Glomerular endothelial cell (primary cell): ENCODE measurements at regions not wholly inside any gene's neighbourhood (a gene's known extent, or its start where the extent isn't known, plus 50 kb on each side); places are given as distances from the start of the nearest gene placed in this dataset.

Source experiments
- DNase-seq: peaks from one replicate; pipeline ENCODE4 v3.0.0-alpha.2; 2011; ENCODE audit warnings: low read depth, low spot score; ENCODE audit errors: extremely low read depth

GRCh38 chr4:124904723-124905388 is 192.3 kb upstream of the ANKRD50 start:
- no peak for DNase-seq

GRCh38 chr4:124903995-124904722 is 191.6 kb upstream of the ANKRD50 start:
- no peak for DNase-seq

- DNase-seq: no peak
These were observed 189.5 kb upstream of the ANKRD50 start for GRCh38 chr4:124902001-124902515.

GRCh38 chr4:124899997-124900396 is 187.5 kb upstream of the ANKRD50 start:
- no peak for DNase-seq

GRCh38 chr4:124890522-124890921 is 178.0 kb upstream of the ANKRD50 start:
- DNase-seq: no peak

GRCh38 chr4:124887739-124888138 is 175.2 kb upstream of the ANKRD50 start:
- DNase-seq: no peak

- DNase-seq: no peak
These were observed 171.8 kb upstream of the ANKRD50 start for GRCh38 chr4:124884316-124884715.

- DNase-seq: no peak
These were observed 171.1 kb upstream of the ANKRD50 start for GRCh38 chr4:124883632-124884031.

GRCh38 chr4:124879195-124879594 is 166.7 kb upstream of the ANKRD50 start:
- no peak for DNase-seq

GRCh38 chr4:124874172-124874450 is 161.6 kb upstream of the ANKRD50 start:
- no peak for DNase-seq

GRCh38 chr4:124873361-124874171 is 161.0 kb upstream of the ANKRD50 start:
- no peak for DNase-seq

GRCh38 chr4:124872659-124873058 is 160.1 kb upstream of the ANKRD50 start:
- DNase-seq: no peak

- DNase-seq: no peak
These were observed 157.5 kb upstream of the ANKRD50 start for GRCh38 chr4:124869961-124870495.

GRCh38 chr4:124868495-124868894 is 156.0 kb upstream of the ANKRD50 start:
- DNase-seq: no peak

- DNase-seq: no peak
These were observed 155.0 kb upstream of the ANKRD50 start for GRCh38 chr4:124867536-124867935.

GRCh38 chr4:124866301-124866700 is 153.8 kb upstream of the ANKRD50 start:
- no peak for DNase-seq

- DNase-seq: no peak
These were observed 150.6 kb upstream of the ANKRD50 start for GRCh38 chr4:124863040-124863545.

- no peak for DNase-seq
These were observed 149.7 kb upstream of the ANKRD50 start for GRCh38 chr4:124862261-124862660.

GRCh38 chr4:124861761-124862160 is 149.2 kb upstream of the ANKRD50 start:
- no peak for DNase-seq

- DNase-seq: no peak
These were observed 142.4 kb upstream of the ANKRD50 start for GRCh38 chr4:124854968-124855367.

- DNase-seq: no peak
These were observed 139.2 kb upstream of the ANKRD50 start for GRCh38 chr4:124851741-124852140.
